Left kidney (tissue), 1 donor: ENCODE measurements at regions not wholly inside any gene's neighbourhood (a gene's known extent, or its start where the extent isn't known, plus 50 kb on each side); places are given as distances from the start of the nearest gene placed in this dataset.

ENCODE experiments used
- DNase-seq: peaks from one replicate; pipeline ENCODE4 v3.0.0-alpha.2; 2013

DNA sequence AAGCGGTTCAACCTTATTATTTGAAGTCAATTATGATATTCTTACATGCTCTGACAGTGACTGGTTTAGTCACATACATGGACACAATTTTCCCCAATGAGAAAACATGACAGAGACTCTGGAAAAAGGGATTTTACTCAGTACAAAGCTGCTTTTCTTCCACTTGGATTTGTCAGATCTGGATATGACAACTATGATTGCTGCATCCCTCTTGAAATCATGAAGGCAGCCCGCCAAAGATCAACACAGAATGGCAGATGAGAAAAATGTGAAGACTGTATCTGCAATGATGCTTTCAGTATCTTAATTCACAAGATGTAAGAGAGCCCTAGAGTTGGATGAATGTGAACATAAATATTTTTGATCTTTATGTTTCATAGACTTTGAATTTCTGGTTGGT is 439.6 kb downstream of the CDH8 start:
- no peak for DNase-seq

DNA sequence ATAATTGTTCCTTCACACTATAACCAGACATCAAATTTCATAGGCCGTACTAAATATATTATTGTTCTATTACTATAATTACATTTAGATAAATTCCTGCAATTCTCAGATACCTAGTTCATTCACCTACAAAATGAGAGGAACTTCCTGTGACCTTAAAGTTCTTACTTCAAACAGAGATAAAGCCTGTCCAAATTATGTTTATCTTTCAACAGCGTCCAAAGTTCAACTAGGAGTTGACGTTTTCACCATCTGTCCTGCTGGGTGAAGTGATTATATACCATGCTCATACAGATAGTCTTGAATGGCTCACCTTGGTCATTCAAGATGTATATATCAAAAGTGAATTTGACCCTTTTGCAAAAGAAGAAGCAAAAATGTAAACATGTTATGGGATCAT is 440.6 kb downstream of the CDH8 start:
- DNase-seq: no peak

DNA sequence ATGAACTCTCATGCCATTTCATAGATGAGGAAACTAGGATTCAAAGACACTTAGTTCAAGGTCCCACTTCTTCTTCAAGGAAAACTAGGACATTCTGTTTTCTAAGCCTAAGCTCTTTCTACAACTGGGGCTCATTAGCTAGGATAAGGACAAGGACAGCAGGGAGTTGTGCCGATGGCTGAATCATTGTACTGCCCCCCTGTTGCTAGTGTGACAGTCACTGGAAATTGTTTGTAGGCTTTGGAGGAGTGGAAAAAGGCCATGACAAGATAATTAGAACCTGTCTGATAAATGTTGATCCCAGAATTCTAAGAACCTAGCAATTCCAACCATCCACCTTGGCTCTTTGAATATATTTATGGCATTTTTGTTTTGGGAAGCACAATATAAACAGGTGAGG is 445.7 kb downstream of the CDH8 start:
- DNase-seq: no peak

DNA sequence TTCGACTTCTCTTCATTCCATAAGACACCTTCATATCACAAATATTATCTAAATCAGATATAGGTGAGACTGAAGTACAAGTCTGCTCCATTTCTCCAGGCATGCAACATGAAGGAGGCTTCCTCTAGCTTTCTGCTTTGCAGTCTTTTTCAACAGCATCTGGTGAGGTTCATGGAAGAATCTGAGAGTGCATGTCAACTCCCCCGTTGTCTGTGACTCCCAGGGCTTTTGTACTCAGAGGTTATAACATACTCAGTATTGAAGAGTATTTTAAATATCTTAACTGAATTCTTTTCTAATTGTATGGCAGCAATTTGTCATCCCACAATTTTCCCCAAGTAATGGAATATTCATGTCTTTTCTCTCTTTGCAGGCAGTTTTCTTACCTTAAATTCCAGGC is 448.7 kb downstream of the CDH8 start:
- DNase-seq: no peak

DNA sequence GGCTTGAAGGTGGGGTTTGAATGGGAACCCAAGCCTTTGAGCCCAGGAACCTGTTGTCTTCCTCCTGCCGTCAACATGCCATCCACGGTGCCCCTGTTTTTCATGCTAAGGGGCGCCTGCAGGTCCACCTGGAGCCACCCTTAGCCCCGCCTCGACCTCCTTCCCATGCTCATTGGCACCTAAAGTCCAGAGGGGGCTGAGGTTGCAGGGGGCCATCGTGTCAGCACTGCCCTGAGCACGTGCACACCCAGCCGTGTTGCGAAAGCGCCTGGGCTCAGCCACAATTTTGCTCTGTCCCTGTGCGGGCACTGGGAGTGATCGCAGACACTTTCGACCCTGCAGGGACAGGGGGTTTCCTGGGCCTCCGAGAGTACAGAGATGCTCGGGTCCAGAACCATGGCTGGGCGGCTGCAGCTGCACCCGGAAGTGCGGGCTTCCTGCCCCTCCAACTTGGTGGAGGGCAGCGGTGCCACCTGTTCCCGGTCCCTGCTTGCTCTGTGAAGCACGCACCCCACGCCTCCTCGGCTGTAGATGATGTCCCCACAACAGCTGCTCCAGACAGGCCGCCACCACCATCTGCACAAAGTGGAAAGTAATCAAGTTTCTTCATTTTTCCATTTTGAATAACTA is 454.7 kb downstream of the CDH8 start:
- DNase-seq: no peak

DNA sequence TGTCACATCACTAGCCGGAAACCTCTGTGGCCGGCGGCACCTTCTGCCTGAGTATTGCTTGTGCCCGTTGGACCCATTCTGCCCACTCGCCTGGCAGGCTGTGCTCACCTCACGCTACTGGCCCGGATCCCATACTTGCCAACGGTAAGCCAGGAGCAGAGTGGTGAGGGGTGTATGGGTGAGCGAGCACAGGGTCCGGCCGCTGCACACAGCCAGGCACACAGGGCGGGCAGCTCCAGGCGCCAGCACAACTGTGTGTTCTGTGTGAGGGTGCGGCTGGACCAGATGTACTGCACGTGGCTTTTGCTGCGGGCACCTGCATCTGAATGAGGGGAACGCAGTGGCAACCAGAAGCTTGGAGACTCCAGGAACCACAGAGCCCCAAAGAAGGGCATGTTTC is 455.7 kb downstream of the CDH8 start:
- DNase-seq: no peak

DNA sequence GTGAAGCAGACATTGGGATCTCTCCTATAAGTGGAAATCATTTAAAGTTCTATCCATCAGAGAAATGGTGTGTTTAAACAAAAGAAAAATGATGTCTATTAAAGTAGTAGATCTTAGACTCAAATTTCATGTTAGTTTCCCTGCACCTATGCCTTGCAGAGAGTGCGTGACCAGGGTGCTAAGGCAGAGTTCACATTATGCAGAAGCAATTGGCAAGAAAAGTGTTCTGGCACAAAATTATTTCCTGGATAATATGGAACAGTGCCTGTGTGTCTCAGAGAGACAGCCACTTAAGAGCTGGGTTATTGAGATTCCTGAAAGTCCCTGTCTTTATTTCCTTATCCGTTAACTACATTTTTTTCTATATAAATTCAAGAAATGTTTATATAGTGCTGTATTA is 457.0 kb downstream of the CDH8 start:
- DNase-seq: no peak

DNA sequence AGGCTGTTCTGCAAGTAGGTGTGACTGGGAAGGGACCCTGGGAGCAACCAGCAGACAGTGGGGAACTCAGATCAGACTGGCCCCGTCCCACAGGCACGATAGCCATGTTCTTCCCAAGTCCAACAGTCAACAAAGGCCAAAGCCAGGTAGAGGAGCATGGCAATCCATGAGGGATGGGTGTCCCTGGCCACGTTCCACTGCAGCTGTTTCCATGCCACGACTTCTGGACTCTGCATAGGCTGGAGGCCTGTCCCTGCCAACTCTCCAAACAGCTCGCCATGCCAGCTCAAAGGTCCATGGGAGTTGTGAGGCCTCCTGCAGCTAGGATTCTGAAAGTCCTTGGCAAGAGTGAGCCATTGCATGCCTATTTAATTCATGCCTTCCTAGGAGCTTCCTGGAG is 459.8 kb downstream of the CDH8 start:
- no peak for DNase-seq

DNA sequence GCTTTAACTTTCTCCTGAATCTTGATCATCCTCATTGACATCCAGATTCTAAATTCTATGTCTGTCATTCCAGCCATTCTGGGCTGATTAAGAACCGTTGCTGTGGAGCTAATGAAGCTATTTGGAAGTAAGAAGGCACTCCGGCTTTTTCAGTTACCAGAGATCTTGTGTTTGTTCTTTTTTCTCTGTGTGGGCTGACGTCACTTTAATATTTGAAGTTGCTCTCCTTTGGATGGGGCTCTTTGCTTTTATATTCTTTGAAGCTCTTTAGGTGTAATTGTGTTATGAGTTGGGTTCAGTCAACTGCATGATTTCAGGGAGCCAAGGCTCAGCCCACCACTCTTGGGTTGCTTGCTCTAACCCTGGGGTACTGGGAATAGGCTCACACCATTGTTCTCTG is 460.6 kb downstream of the CDH8 start:
- DNase-seq: no peak

DNA sequence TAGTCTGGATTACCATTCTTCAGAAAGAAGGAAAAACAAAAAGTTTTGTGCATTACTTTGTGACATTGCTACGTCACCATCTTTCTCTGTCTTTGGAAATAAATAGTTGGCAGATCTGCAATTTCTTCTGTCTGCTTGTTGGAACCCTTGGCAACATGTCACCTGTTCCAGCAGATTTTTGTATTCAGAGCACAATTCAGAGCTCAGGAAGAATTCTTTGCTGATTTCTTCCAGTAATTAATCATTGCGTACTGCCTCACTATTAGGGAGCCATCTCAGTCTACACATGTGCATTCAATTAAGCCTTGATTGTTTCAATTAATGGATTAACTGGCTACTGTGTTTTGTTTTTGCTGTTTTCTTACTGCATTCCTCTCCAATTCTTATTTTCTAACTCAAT is 467.2 kb downstream of the CDH8 start:
- DNase-seq: no peak

DNA sequence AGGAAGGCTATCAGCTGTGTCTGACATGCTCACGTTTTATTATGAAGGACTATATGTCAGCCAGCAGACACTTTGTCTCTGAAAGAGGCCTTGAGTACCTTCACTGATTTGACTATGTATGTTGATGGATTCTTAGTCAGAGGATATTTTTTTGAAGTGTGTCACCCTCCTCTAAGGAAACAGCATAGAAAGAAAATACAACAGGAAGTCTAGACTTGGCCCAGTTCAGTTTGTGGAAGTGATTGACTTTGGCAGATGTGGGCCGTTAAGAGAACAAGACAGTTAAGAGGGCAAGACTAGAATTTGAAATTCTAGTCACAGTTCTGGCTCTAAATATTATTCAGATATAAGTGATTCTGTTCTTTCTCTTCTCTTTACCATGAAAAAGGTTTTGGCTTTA is 471.5 kb downstream of the CDH8 start:
- no peak for DNase-seq

DNA sequence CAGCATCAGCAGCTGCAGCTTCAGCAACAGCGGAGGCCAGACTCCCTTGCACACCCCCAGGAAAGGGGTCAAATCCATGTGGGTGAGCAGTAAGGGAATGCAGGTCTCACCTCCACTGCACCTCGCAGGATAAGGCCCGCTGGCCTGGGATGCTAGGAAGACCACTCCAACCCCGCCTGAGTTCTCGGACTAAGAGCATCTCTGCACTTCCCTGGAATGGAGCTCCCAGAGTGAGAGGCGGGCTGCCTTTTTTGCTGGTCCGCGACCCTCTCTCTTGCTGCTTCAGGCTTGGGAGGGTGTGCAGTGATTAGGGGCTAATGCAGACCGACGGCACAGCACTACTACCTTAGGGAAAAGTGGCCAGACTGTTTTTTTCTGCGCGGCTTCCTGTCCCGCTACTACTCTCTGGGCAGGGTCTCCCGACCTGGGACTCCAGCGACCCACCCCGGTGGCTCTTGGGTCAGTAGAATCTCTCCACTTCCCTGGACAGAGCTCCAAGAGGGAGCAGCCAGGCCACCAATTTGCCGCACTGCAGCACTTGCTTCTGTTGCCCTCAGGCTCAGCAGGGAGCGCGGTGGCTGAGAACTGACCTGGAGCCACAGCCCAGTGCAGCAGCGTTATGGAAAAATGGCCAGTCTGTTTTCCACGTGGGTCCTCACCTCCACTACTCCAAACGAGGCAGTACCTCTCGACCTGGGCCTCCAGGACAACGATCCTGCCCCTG is 480.4 kb downstream of the CDH8 start:
- no peak for DNase-seq

DNA sequence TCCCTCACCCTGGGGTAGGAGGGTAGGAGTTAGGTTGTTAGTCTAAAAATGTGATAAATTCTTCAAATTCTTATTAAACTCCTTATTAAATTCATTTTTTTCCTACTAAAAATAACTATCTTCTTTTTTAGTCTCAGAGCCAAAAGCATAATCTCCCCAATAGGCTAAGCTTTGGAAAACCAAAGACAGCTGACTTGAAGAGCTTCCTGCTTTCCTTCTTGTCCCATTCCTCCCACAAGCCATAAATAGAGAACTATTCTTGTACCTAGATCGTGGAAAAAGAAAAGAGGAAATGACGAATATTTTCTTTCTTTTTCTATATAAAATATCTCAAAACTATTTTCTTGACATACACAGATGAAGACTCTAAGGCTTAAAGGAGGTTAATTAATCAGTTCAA is 486.9 kb downstream of the CDH8 start:
- no peak for DNase-seq

DNA sequence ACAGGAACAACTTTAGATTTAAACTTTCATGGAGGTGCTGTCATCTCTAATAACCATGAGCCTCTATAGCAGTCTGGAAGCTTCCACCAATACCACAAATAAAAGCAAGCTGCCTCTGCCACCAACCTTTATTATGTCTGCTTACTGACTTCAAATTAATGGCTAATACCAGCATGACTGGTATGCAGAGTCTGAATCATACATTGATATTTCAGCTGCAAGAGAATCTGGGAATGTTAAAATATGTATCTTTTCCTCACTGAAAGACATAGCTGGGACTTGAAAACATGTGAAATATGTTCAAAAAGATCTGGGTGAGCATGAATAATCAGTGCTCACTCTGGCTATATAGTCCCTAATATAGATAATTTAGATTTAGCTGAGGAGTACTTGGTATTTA is 488.6 kb downstream of the CDH8 start:
- no peak for DNase-seq

DNA sequence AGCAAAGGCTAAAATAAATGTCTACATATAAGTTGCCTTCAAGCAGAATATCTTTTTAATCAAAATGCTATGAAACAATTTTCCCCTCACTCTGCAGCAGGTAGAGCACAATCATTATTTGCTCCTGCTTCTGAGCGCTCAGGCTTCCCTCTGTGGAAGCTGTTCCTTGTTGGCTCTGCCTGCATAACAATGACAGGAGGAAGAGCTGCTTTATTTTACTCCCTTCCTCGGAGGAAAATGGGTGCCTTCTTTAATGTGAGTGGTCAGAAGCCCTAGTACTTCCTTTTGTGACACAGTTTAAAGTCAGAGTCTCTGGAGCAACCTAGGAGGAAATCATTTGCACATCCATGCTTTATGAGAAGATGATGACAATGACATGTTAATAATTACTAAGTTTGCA is 492.1 kb downstream of the CDH8 start:
- DNase-seq: no peak

DNA sequence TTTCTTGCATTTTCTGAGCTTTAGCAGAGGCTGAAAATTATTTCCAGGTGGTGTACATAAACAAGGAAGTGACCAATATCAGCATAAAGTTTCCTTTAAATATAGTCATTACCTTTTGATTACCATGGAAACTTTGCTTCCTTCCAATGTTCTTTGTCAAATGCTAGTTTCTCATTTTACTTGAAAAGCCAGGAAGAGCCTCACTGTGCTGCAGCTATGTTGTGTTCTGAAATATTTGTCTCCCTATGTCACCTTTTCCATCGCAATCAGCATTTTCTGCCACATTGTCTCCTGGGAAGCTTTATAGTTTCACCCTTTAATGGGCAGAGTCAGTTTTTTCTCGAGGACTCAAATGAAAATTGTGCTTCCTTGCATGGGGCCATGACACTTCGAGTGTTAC is 496.0 kb downstream of the CDH8 start:
- DNase-seq: no peak

DNA sequence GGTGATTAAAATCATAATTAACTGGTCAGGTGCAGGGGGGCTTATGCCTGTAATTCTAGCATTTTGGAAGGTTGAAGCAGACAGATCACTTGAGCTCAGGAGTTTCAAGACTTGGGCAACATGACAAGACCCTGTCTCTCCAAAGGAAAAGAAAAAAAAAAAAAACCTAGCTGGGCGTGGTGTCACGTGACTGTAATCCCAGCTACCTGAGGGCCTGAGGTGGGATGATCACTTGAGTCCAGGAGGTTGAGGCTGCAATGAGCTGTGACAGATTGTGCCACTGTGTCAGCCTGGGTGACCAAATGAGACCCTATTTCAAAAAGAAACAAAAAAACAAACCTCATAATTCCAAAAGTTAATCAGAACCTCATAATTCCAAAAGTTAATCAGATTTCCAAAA is 505.5 kb downstream of the CDH8 start:
- no peak for DNase-seq

DNA sequence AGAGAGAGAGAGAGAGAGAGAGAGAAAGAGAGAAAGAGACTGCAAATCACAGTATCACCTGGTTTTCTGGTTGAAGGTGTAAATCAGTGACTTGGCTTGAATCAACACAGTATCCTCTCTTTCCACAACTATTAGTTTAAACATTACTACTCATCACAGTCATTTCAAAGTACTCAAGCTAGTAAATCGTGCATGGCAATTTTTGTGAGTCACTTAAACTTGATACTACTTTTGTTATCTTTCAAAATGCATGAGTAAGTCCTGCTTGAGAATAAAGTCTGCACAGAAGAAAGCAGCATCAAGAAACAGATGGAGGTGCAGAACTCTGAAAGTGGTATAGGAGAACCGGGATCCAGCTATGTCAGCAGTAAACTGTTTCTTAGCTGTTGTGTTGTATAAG is 535.4 kb downstream of the CDH8 start:
- no peak for DNase-seq

DNA sequence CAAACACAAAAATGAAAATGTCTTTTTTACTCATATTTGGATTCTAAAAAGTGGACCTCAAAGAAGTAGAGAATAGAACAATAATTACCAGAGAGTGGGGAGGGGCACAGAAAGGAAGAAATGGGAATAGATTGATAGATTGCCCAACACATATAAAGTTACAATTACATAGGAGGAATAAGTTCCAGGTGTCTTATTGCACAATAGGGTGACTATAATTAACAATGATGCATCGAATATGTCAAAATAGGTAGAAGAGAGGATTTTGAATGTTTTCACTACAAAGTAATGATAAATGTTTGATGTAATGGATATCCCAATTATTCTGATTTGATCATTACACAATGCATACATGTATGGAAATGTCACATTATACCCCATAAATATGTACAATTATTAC is 556.0 kb downstream of the CDH8 start:
- no peak for DNase-seq

DNA sequence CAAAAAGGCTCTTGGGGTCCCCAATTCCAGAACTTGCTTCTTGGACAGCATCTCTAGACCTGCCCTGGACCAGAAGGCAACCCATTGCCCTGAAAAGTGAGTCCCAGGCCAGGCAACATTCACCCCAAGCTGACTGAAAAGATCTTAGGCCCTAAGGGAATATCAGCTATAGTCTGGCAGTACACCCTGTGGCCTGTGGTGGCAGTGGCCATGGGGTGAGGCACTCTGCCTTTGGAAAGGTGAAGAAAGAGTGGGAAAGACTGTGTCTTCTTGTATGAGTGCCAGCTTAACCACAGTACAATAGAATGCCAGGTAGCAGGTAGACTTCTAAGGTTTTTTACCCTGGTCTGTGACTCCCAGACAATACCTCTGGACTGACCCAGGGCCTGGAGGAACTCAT is 564.5 kb downstream of the CDH8 start:
- DNase-seq: no peak

DNA sequence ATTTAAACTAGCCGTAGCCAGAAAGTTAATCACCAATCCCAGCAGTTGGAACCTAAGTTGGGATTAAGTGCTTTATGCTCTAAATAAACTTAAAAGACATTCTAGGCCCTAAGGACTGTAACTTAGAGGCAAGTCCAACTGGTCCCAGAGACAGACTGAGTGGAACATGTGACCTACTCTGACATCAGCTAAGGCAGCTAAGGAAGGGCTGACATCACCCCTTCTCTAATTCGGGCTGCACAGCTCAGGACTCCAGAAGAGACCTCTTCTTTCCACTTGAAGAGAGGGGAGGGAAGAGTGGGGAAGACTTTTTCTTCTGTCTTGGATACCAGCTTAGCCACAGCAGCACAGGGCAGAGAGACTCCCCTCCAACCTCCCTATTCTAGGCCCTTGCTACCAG is 565.2 kb downstream of the CDH8 start:
- DNase-seq: no peak

DNA sequence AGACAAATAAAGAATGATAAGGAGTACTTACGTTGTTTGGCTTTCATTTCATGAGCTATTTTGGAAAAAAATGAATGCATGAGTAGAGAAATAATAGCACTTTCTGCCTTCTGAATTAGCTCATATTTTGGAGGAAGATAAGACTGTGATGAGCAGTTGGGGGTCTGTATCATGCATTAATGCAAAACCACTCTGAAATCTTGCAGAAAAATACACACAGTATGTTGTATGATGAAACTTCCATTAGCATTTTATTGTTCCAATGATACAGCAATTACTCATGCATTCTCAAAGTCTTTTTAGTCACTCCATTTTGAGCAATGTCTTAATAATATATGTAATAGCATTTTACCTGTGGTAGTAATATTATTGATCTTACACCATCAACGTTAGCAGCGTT is 571.0 kb downstream of the CDH8 start:
- no peak for DNase-seq

DNA sequence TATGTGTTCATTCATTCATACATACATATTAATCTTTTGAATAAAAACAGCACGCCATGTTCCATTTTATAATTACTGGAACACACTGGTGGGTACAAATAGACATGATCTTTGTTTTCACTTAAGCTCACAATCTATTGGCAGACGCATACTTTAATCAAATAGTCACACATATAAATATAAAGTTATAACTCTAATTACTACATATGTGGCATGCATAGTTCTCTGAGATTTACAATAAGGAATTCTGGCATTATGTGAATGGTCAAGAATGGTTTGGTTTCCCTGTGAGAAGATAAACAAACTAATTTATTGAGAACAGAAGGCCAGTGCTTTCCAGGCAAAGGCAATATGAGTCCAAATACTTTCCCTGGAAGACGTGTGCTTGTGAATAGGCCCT is 576.2 kb downstream of the CDH8 start:
- DNase-seq: no peak

DNA sequence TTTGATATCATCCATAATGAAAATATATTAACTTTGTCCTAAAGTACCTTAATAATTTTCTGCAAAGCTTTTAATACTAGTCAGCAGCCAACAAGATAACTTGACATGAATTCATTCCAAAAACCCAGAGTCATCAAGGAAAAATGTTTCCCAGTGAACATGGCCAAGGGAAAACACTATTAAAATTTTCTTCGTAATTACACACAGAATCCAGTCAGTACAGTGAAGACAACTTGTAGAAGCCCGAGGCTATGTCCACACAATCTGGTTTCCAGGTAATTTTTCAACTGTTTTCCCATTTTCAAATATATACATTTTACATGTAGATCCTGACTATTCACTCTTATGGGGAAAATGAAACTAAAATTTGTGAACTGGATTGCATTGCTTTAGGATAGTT is 600.9 kb downstream of the CDH8 start:
- DNase-seq: no peak

DNA sequence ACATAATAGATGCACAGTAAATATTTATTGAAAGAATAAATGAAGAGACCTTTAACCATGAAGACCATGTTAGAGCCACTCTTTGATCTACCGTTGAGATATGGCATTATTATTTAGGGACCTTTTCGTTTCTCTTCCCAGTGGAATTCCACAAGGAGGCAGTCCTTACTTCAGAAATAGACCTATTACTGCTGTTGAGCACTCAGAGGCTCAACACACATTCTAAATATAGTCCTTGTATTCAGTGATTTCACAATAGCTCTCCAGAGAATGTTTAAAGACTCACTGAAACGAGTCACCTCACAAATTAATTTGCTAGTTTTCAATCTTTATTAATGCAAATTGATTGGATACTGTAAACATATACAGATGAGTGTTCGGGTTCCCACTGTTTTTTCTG is 603.8 kb downstream of the CDH8 start:
- DNase-seq: no peak
